Breast epithelium (tissue), 4 donors: ENCODE measurements at regions not wholly inside any gene's neighbourhood (a gene's known extent, or its start where the extent isn't known, plus 50 kb on each side); places are given as distances from the start of the nearest gene placed in this dataset.
"Not testable (repeated sequence)": the region's sequence is repeated elsewhere in the genome, so short reads cannot be mapped to it uniquely, and the experiment has no call there.

Experiments
- DNase-seq, 2 donors: peaks; one replicate each; pipeline ENCODE4 v3.0.0-alpha.2; 2019; ENCODE audit warnings: low spot score in 2 of 2
- H3K27ac ChIP-seq, 2 donors: fragments of 200-600 bp; sonication (generic) in 1 of 2; one replicate each; pipeline ENCODE4 v1.5.1; 2016 to 2019; ENCODE audit warnings: mild to moderate bottlenecking in 1 of 2
- H3K27me3 ChIP-seq, 2 donors: fragments of 200-600 bp; sonication (generic) in 1 of 2; one replicate each; pipeline versions ENCODE4 v1.5.1 to v1.6.0; 2017 to 2019; ENCODE audit warnings: control low read depth in 1 of 2, mild to moderate bottlenecking in 1 of 2
- H3K36me3 ChIP-seq: fragments of 200-600 bp; one replicate; pipeline ENCODE4 v1.5.1; 2019
- H3K4me1 ChIP-seq, 2 donors: fragments of 200-600 bp; sonication (generic); one replicate each; pipeline ENCODE4 v1.5.1; 2016 to 2019; ENCODE audit warnings: control low read depth in 1 of 2
- H3K4me3 ChIP-seq, 3 donors: fragments of 200-600 bp; sonication (generic); 1 replicate in 2 of 3; 2 replicates in 1 of 3; pipeline ENCODE4 v1.5.1; 2016 to 2019; ENCODE audit warnings: mild to moderate bottlenecking in 3 of 3, moderate library complexity in 2 of 3
- H3K9me3 ChIP-seq, 2 donors: fragments of 200-600 bp; sonication (generic) in 1 of 2; one replicate each; pipeline ENCODE4 v1.5.1; 2016 to 2019; ENCODE audit warnings: control low read depth in 1 of 2
- POLR2A ChIP-seq: fragments of 450-650 bp; IDR thresholded peaks from one replicate; pipeline ENCODE4 v1.6.1; 2016; ENCODE audit warnings: antibody characterized with exemption, mild to moderate bottlenecking, moderate library complexity
- POLR2AphosphoS5 ChIP-seq, 3 donors: sonication (generic); formaldehyde crosslinking; IDR thresholded peaks; one replicate each; pipeline ENCODE4 v1.6.1; 2017; ENCODE audit warnings: antibody characterized with exemption in 3 of 3
- intact Hi-C: fragments of 100-400 bp; cut with DNase I; formaldehyde crosslinking; loops from one replicate; pipeline ENCODE4 v1.15.1; 2023; ENCODE audit warnings: low total_unique reads
- TF ChIP-seq, protein P1 (sequence below), 3 donors: fragments of 450-650 bp; IDR thresholded peaks; one replicate each; pipeline ENCODE4 v1.5.1; 2016 to 2017; ENCODE audit warnings: antibody characterized with exemption in 3 of 3, mild to moderate bottlenecking in 3 of 3, moderate library complexity in 3 of 3

DNA sequence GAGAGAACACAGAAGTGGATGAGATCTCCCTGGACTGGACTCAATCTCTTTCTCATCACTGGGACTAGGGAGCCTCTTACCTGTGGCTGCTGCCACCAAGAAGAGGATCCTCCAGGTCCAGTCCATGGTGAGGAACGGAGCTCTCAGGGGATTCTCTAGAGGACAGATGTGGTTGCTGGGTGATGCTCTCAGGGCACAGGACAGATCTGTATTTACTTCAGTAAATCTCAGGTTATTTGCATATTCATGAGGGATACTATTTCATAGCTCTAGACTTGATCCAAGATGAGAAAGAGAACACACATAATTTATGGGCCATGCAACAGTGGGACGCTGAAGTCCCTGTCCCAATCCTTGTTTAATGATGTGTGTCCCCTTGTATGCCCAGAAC lies 460.5 kb downstream of the TMEM121 start:
- no peaks in the 10 kb centered on the region for H3K36me3 ChIP-seq
- DNase-seq = no peak
- H3K27ac ChIP-seq = no peak overlapping the region
- intact Hi-C loops = no loop called here
- no peaks in the 10 kb centered on the region for H3K4me1 ChIP-seq
- no peak for TF ChIP-seq POLR2AphosphoS5 (IDR thresholded peaks at IDR 0.05)
- TF ChIP-seq, protein P1, sequence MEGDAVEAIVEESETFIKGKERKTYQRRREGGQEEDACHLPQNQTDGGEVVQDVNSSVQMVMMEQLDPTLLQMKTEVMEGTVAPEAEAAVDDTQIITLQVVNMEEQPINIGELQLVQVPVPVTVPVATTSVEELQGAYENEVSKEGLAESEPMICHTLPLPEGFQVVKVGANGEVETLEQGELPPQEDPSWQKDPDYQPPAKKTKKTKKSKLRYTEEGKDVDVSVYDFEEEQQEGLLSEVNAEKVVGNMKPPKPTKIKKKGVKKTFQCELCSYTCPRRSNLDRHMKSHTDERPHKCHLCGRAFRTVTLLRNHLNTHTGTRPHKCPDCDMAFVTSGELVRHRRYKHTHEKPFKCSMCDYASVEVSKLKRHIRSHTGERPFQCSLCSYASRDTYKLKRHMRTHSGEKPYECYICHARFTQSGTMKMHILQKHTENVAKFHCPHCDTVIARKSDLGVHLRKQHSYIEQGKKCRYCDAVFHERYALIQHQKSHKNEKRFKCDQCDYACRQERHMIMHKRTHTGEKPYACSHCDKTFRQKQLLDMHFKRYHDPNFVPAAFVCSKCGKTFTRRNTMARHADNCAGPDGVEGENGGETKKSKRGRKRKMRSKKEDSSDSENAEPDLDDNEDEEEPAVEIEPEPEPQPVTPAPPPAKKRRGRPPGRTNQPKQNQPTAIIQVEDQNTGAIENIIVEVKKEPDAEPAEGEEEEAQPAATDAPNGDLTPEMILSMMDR (IDR thresholded peaks at IDR 0.05) = no peak
- no peak for TF ChIP-seq POLR2A
- H3K4me3 ChIP-seq = no peak overlapping the region
- H3K9me3 ChIP-seq = no peaks in the 10 kb centered on the region
- no peaks in the 10 kb centered on the region for H3K27me3 ChIP-seq

DNA sequence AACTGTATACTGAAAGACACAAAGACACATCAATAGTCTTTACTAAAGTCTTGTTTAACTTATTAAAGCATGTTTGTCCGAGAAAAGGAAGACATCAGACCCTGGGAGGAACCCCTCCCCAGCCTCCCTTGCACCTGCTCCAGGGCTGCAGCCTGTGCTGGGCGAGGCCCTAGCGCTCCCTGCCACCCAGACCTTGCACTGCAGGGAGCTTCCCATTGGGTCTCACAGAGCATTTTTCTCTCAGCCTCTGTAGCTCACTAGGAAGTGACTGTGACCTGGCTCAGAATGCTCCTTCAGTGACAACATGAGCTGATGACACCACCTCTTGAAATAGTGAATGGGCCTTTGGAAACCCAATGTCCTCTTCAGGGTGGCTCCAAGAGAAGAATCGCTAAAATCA lies 461.2 kb downstream of the TMEM121 start:
- H3K27ac ChIP-seq = no peak overlapping the region
- H3K4me3 ChIP-seq = no peak overlapping the region
- no peaks in the 10 kb centered on the region for H3K27me3 ChIP-seq
- intact Hi-C loops = no loop called here
- TF ChIP-seq POLR2A (no peak), POLR2AphosphoS5 (IDR thresholded peaks at IDR 0.05) (no peak)
- H3K9me3 ChIP-seq = no peaks in the 10 kb centered on the region
- H3K36me3 ChIP-seq = no peaks in the 10 kb centered on the region
- H3K4me1 ChIP-seq = no peaks in the 10 kb centered on the region
- no peak for DNase-seq

DNA sequence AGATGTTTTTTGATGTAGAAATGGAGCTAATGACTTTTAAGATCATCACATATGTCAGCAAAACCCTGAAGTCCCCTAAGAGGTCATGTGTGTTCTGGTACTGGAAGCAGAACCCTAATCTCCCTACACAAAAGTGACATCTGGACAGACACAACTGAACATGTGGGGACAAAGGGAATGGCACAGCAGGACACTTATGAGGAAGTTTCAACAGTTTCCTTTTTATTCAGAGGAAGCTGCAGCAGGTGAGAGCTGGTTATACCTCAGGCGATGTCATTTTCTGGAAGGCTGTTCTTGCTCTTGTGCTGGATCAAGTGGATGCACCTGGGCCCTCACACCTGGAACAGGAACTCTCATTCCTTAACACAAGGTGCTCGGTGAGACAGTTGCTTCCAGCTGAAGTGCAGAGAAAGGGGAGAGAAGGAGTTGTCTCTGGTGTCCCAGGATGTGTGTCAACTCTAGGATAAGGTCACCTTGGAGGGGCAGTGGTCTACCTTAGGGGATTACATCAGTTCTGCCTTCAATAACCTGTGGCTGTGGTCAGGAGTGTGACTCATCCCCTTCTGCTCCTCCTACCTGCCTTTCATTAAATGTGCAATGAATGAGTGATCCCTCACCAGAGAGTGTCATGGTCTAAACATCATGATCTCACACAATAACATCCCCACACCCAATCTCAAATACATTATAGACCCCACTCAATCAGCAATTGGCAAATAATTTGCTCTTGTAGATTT lies 463.4 kb downstream of the TMEM121 start:
- TF ChIP-seq POLR2A = no peak
- TF ChIP-seq, protein P1 (IDR thresholded peaks at IDR 0.05) = no peak
- no peak for TF ChIP-seq POLR2AphosphoS5 (IDR thresholded peaks at IDR 0.05)
- intact Hi-C loops = no loop called here
- H3K4me3 ChIP-seq = no peak overlapping the region
- H3K27me3 ChIP-seq = no peaks in the 10 kb centered on the region
- H3K9me3 ChIP-seq = no peaks in the 10 kb centered on the region
- no peak overlapping the region for H3K27ac ChIP-seq
- no peaks in the 10 kb centered on the region for H3K4me1 ChIP-seq
- H3K36me3 ChIP-seq = no peaks in the 10 kb centered on the region
- DNase-seq = no peak

DNA sequence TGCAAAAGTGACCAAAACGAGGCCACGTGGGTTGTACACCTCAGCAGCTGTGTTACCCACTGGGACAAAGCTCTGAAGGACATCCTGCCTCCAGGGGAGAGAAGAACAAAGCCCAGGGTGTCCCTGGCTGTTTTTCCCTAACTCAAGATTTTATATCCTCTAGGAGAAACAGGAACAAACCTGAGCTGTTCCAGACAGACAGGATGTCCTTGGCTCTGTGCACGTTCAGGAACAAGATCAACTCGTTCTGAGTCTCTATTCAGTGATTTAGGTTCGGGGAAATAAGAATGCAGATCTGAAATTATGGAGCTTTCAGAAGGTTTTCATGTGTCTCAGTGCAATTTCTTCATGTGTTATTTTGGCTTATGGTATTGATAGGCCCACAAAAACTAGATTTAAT lies 465.3 kb downstream of the TMEM121 start:
- H3K27ac ChIP-seq = not testable (repeated sequence)

DNA sequence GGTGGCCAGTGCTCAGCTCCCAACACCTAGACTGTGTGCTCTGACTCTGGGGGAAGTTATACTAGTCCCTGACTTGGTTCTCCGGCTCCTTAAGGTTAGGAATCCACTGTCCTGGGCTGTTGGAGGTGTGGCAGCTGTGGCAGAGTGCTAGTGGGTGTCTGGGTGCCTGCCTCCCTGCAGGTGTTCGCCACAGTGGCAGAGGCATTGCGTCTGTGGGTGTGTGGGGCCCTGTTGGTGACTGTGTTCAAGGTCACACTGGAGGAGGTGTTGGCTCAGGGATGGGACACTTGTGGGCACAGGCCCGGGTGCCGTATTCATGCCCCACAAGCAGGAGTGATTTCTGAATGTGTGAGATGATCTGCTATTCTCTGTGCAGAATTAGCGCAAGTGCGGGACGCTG lies 467.4 kb downstream of the TMEM121 start:
- Histone ChIP-seq H3K36me3 (no peaks in the 10 kb centered on the region), H3K4me3 (no peak overlapping the region), H3K27me3 (no peaks in the 10 kb centered on the region), H3K27ac (no peak overlapping the region), H3K4me1 (no peaks in the 10 kb centered on the region), H3K9me3 (no peaks in the 10 kb centered on the region)
- TF ChIP-seq POLR2A (no peak), POLR2AphosphoS5 (IDR thresholded peaks at IDR 0.05) (no peak)
- TF ChIP-seq, protein P1 (IDR thresholded peaks at IDR 0.05) = no peak
- DNase-seq = no peak
- intact Hi-C loops = no loop called here

More for the DNA sequence above, 465.3 kb downstream of the TMEM121 start:
- H3K4me3 ChIP-seq, DNase-seq, H3K36me3 ChIP-seq, H3K4me1 ChIP-seq, H3K9me3 ChIP-seq, intact Hi-C loops, H3K27me3 ChIP-seq: not testable (repeated sequence)

DNA sequence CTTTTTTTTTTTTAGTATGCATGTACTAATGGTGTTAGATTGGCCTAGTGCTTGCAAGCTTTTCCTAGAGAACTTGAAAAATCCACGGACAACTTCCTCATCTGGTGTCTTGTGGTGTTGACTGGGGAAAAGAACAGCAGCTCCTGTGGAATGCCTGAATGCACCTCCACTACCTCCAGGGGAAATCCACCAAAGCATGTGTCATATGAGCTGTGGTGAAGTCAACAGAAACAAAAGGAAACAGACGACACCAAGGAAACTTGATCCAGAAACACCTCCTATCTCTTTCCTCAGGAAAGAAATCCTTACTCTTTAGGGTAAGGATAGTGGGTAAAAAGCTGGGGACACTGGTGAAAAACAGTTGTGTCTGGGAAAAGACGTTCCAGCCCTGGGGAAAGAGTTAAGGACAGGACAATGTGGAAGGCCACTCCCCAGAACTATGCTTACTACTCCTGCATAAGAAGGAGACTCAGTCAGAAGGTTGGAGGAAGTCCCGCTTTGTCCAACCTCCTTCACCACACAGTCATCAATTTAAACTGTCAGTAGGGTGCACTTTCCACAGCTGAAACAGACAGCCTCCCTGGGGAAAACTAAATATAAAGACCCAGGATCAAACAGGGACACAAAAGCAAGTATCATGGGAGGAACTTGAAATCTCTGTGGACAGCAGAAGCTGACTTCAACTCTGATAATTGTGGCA lies 468.8 kb downstream of the TMEM121 start:
- intact Hi-C loops = not testable (repeated sequence)

DNA sequence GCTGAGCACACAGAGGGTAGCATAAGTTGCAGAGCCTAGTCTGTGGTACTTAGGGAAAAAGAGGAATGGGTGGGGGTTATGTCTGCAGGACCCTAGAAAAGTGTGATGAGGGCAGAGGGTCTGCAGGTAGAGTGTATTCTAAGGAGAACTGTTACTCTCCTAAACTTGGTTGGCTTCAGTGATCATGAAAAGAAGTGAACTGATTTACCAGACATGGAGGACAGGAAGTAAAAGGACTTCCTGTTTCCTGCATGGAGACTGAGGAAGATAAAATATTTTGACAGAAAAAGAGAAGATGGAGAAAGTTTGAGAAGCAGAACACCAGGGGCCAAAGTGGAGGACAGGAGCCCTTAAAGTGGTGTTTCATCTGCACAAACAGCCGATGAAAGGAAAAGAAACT lies 472.2 kb downstream of the TMEM121 start:
- H3K36me3 ChIP-seq, H3K9me3 ChIP-seq, DNase-seq, H3K27ac ChIP-seq, H3K4me3 ChIP-seq, H3K4me1 ChIP-seq, intact Hi-C loops, H3K27me3 ChIP-seq: not testable (repeated sequence)

More for the DNA sequence above, 468.8 kb downstream of the TMEM121 start:
- DNase-seq, H3K36me3 ChIP-seq, H3K4me1 ChIP-seq, H3K27me3 ChIP-seq, H3K27ac ChIP-seq, H3K9me3 ChIP-seq, H3K4me3 ChIP-seq: not testable (repeated sequence)
